ENCODE measurements at regions not wholly inside any gene's neighbourhood (a gene's known extent, or its start where the extent isn't known, plus 50 kb on each side); places are given as distances from the start of the nearest gene placed in this dataset.

- DNase-seq (ENCODE audit: low spot score): peak; percentile 77
Measured at GRCh38 chr9:107755246-107755645, 265.7 kb upstream of the KLF4 start.

- DNase-seq (ENCODE audit: low spot score): peak; percentile 55
Measured at GRCh38 chr9:107751567-107752210, 262.1 kb upstream of the KLF4 start.

GRCh38 chr9:107750741-107751566, 261.4 kb upstream of the KLF4 start:
- DNase-seq (ENCODE audit: low spot score): peak; percentile 91

GRCh38 chr9:107749787-107750444, 260.3 kb upstream of the KLF4 start:
- peak; percentile 90 for DNase-seq (ENCODE audit: low spot score)

GRCh38 chr9:107744873-107745272, 255.3 kb upstream of the KLF4 start:
- DNase-seq (ENCODE audit: low spot score): no peak

GRCh38 chr9:107742531-107743309, 253.2 kb upstream of the KLF4 start:
- no peak for DNase-seq (ENCODE audit: low spot score)

GRCh38 chr9:107740088-107740980, 250.8 kb upstream of the KLF4 start:
- no peak for DNase-seq (ENCODE audit: low spot score)

GRCh38 chr9:107739601-107740082, 250.1 kb upstream of the KLF4 start:
- peak; percentile 54 for DNase-seq (ENCODE audit: low spot score)

GRCh38 chr9:107738789-107739188, 249.2 kb upstream of the KLF4 start:
- DNase-seq (ENCODE audit: low spot score): no peak

GRCh38 chr9:107737987-107738743, 248.6 kb upstream of the KLF4 start:
- peak; percentile 60 for DNase-seq (ENCODE audit: low spot score)

- DNase-seq (ENCODE audit: low spot score): no peak
Measured at GRCh38 chr9:107737610-107737986, 248.0 kb upstream of the KLF4 start.

GRCh38 chr9:107735821-107736220, 246.3 kb upstream of the KLF4 start:
- no peak for DNase-seq (ENCODE audit: low spot score)

GRCh38 chr9:107734256-107735013, 244.9 kb upstream of the KLF4 start:
- no peak for DNase-seq (ENCODE audit: low spot score)

- no peak for DNase-seq (ENCODE audit: low spot score)
Measured at GRCh38 chr9:107733523-107733894, 243.9 kb upstream of the KLF4 start.

- peak; percentile 48 for DNase-seq (ENCODE audit: low spot score)
Measured at GRCh38 chr9:107732781-107733522, 243.4 kb upstream of the KLF4 start.

GRCh38 chr9:107731115-107731762, 241.7 kb upstream of the KLF4 start:
- no peak for DNase-seq (ENCODE audit: low spot score)

- DNase-seq (ENCODE audit: low spot score): no peak
Measured at GRCh38 chr9:107730666-107731065, 241.1 kb upstream of the KLF4 start.
